HL-60 (cell line): ENCODE measurements at regions not wholly inside any gene's neighbourhood (a gene's known extent, or its start where the extent isn't known, plus 50 kb on each side); places are given as distances from the start of the nearest gene placed in this dataset.

Experiments used
- CTCF ChIP-seq: IDR thresholded peaks from one replicate; pipeline ENCODE4 v1.5.1; 2011; ENCODE audit warnings: low read length, control low read depth, inconsistent platforms; ENCODE audit not compliant: insufficient read depth
- POLR2AphosphoS5 ChIP-seq: IDR thresholded peaks from 2 replicates; pipeline ENCODE4 v1.6.1; 2012; ENCODE audit warnings: low read depth
- SPI1 ChIP-seq: IDR thresholded peaks from 2 replicates; pipeline ENCODE4 v1.6.1; 2012; ENCODE audit warnings: low read depth, mild to moderate bottlenecking, borderline replicate concordance
- TF ChIP-seq, protein P1 (sequence below): IDR thresholded peaks from 2 replicates; pipeline ENCODE4 v1.6.1; 2012; ENCODE audit warnings: low read depth; ENCODE audit not compliant: insufficient replicate concordance

DNA sequence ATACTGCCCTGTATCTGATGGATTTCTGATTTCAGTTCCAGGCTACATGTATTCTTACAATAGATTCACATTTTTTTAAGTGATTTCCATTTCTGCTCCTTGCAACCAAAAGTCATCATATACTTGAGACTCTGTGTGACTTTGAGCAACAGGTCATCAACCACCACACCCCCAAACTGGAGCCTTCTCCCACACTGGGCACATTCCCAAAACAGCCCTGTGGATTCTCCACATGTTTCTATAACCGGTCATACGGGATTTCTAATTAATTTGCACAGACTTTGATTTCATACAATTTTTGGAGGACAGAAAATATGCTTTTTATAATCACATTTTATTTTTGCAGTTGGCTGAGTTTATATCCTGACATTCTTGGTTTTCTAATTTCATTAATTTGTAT lies 317.2 kb upstream of the ID4 start:
- no peak for TF ChIP-seq CTCF
- no peak for TF ChIP-seq SPI1
- TF ChIP-seq POLR2AphosphoS5, result no peak
- TF ChIP-seq, protein P1, sequence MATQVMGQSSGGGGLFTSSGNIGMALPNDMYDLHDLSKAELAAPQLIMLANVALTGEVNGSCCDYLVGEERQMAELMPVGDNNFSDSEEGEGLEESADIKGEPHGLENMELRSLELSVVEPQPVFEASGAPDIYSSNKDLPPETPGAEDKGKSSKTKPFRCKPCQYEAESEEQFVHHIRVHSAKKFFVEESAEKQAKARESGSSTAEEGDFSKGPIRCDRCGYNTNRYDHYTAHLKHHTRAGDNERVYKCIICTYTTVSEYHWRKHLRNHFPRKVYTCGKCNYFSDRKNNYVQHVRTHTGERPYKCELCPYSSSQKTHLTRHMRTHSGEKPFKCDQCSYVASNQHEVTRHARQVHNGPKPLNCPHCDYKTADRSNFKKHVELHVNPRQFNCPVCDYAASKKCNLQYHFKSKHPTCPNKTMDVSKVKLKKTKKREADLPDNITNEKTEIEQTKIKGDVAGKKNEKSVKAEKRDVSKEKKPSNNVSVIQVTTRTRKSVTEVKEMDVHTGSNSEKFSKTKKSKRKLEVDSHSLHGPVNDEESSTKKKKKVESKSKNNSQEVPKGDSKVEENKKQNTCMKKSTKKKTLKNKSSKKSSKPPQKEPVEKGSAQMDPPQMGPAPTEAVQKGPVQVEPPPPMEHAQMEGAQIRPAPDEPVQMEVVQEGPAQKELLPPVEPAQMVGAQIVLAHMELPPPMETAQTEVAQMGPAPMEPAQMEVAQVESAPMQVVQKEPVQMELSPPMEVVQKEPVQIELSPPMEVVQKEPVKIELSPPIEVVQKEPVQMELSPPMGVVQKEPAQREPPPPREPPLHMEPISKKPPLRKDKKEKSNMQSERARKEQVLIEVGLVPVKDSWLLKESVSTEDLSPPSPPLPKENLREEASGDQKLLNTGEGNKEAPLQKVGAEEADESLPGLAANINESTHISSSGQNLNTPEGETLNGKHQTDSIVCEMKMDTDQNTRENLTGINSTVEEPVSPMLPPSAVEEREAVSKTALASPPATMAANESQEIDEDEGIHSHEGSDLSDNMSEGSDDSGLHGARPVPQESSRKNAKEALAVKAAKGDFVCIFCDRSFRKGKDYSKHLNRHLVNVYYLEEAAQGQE, result no peak
